IPS-18a (cell line): ENCODE measurements at regions not wholly inside any gene's neighbourhood (a gene's known extent, or its start where the extent isn't known, plus 50 kb on each side); places are given as distances from the start of the nearest gene placed in this dataset.

ENCODE experiments used
- H3K27ac ChIP-seq: one replicate; pipeline ENCODE4 v1.5.1; 2013; ENCODE audit warnings: low read length
- H3K27me3 ChIP-seq: one replicate; pipeline ENCODE4 v1.6.1; 2013; ENCODE audit warnings: mild to moderate bottlenecking, low read length; ENCODE audit not compliant: control insufficient read depth, insufficient read depth
- H3K36me3 ChIP-seq: one replicate; pipeline ENCODE4 v1.6.1; 2013; ENCODE audit warnings: low read depth, low read length; ENCODE audit not compliant: control insufficient read depth
- H3K4me1 ChIP-seq: one replicate; pipeline ENCODE4 v1.6.1; 2013; ENCODE audit warnings: low read depth, low read length; ENCODE audit not compliant: control insufficient read depth
- H3K4me3 ChIP-seq: one replicate; pipeline ENCODE4 v1.5.1; 2013; ENCODE audit warnings: low read length
- H3K9ac ChIP-seq: one replicate; pipeline ENCODE4 v1.6.1; 2013; ENCODE audit warnings: mild to moderate bottlenecking, low read length, moderate library complexity
- H3K9me3 ChIP-seq: one replicate; pipeline ENCODE4 v1.6.1; 2013; ENCODE audit warnings: low read depth, low read length; ENCODE audit not compliant: control insufficient read depth

DNA sequence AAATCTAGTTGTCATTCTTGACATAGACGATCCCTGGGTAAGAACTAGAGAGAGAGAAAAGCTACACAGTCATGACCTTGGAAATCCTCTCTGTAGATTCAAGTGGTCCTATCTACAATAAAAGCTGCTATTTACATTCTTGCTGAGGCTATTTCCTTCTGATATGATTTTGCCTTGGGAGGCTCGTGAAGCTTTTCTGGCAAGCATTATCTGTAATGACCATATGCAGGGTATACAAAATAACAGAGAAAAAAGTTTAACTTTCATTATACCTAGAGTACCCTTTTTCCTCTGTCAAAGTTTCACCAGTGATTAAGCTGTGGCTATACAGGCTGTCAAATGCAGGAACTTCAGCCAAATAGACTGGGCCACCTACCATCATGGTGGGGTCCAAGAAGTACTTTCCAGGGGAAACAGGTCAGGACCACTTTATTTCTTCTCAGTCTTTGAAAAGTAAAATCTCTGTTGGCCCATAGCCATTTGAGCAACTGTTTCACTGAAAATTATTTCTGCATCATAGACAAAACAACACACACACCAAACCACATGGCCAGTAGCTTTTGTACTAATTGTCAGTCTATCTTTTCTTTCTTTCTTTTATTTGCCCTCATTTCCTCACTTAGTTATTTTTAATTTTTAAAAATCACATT, 677.0 kb upstream of the ID4 start:
- no peak overlapping the region for H3K9ac ChIP-seq
- H3K4me3 ChIP-seq, result no peak overlapping the region
- H3K9me3 ChIP-seq, result no peaks in the 10 kb centered on the region
- no peaks in the 10 kb centered on the region for H3K27me3 ChIP-seq
- H3K4me1 ChIP-seq, result no peaks in the 10 kb centered on the region
- no peak overlapping the region for H3K27ac ChIP-seq
- no peaks in the 10 kb centered on the region for H3K36me3 ChIP-seq

DNA sequence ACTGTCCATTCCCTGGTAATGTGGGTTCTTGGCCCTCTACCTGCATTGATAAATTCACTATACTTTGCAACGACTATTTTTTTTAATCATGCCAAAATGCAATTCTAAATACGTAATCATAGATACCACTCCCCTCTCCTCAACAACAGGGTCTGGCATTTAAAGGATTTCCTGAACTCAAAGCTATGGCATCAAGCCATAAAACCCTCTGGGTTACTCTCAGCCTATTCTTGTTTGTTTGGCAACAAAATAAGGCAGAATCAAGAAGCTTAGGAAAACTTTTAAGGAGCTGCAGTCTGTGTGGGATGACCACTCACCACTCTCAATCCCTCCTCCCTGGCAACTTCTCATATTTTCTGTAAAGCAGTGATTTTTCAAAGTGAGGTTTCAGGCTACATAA, 669.9 kb upstream of the ID4 start:
- H3K27ac ChIP-seq, result no peak overlapping the region
- no peaks in the 10 kb centered on the region for H3K4me1 ChIP-seq
- H3K36me3 ChIP-seq, result no peaks in the 10 kb centered on the region
- H3K27me3 ChIP-seq, result no peaks in the 10 kb centered on the region
- no peaks in the 10 kb centered on the region for H3K9me3 ChIP-seq
- H3K4me3 ChIP-seq, result no peak overlapping the region
- H3K9ac ChIP-seq, result no peak overlapping the region

DNA sequence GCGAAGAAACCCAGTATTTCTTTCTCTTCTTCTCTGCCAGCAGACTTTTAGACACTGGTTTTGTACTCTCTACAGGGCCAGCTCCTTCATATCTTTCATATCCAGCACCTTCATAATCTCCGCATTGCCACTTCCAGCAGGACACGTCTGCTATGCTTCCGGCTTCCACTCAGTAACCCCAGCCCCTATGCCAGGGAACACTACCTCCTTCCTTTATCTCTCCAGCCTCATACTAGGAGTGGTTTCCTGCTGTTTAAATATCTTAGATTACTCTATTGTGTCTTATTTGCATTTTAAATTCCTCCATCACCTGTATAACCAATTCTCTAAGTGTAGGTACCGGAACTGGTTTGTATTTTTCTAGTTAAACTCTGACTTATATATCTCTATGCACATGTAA, 667.8 kb upstream of the ID4 start:
- no peaks in the 10 kb centered on the region for H3K27me3 ChIP-seq

DNA sequence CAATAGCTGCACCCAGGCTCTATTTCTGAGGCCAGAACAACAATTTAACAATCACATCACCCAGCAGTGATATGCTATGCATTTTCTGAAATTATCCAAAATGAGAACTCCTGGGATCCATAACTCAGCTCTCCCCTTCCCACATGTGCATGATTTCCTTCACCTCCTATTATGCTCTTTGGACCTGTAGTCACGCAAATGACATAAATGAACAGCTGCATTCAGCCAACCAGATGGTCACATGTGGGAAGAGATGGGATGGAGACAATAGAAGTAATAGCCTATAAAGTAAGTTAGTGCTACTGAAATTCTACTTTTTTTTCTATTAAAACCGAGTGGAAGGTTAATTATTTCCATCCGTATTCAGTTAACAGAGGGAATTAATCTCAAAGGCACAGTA, 662.1 kb upstream of the ID4 start:
- H3K4me3 ChIP-seq, result no peak overlapping the region
- no peaks in the 10 kb centered on the region for H3K36me3 ChIP-seq
- H3K9me3 ChIP-seq, result no peaks in the 10 kb centered on the region
- H3K9ac ChIP-seq, result no peak overlapping the region
- H3K27ac ChIP-seq, result no peak overlapping the region
- no peaks in the 10 kb centered on the region for H3K27me3 ChIP-seq
- H3K4me1 ChIP-seq, result no peaks in the 10 kb centered on the region

More for the DNA sequence above, 667.8 kb upstream of the ID4 start:
- H3K9ac ChIP-seq, result no peak overlapping the region
- no peak overlapping the region for H3K4me3 ChIP-seq
- no peak overlapping the region for H3K27ac ChIP-seq
- no peaks in the 10 kb centered on the region for H3K4me1 ChIP-seq
- no peaks in the 10 kb centered on the region for H3K36me3 ChIP-seq
- H3K9me3 ChIP-seq, result no peaks in the 10 kb centered on the region

DNA sequence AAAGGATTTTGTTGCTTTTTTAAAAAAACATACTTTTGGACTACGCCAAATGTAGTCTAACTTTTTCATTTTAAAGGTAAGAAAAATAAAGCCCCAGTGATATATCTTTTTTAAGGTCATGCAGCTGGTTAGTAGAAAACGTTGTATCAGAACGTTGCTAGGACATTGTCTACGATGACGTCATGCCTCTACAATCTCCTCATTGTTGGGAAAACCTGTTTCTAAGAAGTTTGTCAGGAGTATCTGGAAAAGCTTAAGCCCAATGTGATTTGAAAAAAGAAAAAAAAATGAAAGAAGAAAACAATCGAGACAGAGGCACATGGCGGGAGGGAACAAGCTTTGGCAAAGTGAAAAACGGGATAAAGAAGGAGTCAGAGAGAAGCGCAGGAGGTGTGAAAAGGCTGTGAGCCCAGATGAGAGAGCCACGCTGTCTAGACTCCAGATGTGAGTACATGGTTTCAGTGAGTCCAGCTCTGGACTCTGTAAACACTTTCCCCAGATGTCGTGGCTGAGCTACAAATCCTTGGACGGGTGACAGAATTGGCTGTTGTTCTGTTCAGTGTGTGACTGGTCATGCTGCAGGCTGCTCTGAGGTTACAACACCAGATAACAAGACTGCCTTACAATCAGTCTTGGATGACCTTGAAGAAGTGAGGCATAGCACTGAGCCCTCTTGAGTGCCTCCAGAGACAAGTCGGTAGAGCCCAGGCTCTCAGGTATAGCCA, 656.7 kb upstream of the ID4 start:
- Histone ChIP-seq H3K27ac (no peak overlapping the region), H3K4me1 (no peaks in the 10 kb centered on the region), H3K36me3 (no peaks in the 10 kb centered on the region), H3K4me3 (no peak overlapping the region), H3K27me3 (no peaks in the 10 kb centered on the region), H3K9ac (no peak overlapping the region), H3K9me3 (no peaks in the 10 kb centered on the region)

DNA sequence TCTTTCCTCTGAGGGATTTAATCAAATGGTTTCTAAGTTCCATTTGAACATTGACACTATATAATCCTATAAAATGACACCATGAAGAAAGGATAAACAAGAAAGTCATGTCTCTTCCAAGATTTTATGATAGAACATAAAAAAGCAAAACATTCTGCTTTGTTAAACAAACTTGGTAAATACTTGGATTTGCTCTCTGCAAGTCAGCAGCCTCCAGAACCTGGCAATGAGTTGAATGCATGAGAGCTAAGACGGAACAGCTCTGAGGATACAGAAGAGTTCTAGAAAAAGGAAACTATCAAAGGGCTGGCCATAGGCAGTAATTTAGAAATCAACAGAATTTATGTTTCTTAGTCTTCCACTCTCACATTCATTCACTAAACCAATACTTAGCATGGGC, 656.0 kb upstream of the ID4 start:
- Histone ChIP-seq H3K9me3 (no peaks in the 10 kb centered on the region), H3K27me3 (no peaks in the 10 kb centered on the region), H3K4me3 (no peak overlapping the region), H3K27ac (no peak overlapping the region), H3K9ac (no peak overlapping the region), H3K36me3 (no peaks in the 10 kb centered on the region), H3K4me1 (no peaks in the 10 kb centered on the region)

DNA sequence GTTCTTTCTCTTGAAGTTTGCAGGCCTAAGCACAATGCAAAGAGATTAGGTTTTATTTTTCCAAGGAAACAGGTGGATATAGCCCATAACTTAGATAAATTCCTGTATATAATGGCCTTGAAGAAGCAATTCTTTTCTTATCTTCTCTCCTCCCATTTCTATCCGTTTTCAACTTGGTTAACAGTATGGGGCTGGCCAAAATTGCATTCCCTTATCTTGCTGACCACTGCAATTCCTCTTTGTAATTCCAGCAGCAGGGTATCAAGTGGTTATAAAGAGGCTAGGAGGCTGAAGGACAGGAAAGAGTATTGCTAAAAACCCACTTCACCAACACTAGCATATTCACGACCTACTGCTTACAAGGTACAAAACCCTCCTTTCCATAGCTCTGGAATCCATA, 643.5 kb upstream of the ID4 start:
- Histone ChIP-seq H3K4me1 (peaks cover 9% of the 10 kb centered on the region), H3K27ac (no peak overlapping the region), H3K4me3 (no peak overlapping the region), H3K36me3 (no peaks in the 10 kb centered on the region), H3K9ac (no peak overlapping the region), H3K27me3 (no peaks in the 10 kb centered on the region), H3K9me3 (no peaks in the 10 kb centered on the region)

DNA sequence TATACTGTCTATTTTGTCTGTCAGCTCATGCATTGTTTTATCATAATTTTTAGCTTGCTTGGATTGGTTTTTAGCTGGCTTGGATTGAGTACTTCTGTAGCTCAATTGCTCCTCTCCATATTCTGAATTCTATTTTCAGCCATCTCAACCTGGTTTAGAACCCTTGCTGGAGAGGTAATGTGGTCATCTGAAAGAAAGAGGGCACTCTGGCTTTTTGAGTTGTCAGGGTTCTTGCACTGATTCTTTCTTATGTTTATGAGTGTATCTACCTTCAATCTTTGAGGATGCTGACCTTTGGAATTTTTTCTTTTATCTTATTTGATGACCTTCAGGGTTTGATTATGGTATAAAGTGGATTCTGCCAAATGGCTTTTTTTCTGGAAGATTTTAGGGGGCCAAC, 632.7 kb upstream of the ID4 start:
- H3K9me3 ChIP-seq, result no peaks in the 10 kb centered on the region
- H3K27me3 ChIP-seq, result no peaks in the 10 kb centered on the region
- no peaks in the 10 kb centered on the region for H3K4me1 ChIP-seq
- H3K4me3 ChIP-seq, result no peak overlapping the region
- no peak overlapping the region for H3K27ac ChIP-seq
- H3K36me3 ChIP-seq, result no peaks in the 10 kb centered on the region
- no peak overlapping the region for H3K9ac ChIP-seq

DNA sequence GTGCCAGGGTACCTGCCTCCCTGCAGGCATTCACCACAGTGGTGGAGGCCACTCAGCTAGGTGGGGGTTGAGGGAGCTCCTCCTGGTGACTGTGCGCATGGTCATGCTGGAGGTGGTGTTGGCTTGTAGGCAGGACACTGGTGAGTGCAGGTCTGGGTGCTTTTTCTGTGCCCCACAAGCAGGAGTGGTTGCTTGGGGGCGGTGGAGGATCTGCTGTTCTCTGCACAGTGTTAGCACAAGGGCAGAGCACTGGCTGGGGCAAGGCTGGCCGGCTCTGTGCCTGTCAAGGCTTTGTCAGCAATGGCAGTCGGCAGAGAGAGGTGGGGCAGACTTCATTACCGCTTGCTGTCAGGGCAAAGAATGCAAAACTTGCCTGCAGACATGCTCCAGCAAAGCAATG, 632.1 kb upstream of the ID4 start:
- Histone ChIP-seq H3K9ac (no peak overlapping the region), H3K27ac (no peak overlapping the region), H3K36me3 (no peaks in the 10 kb centered on the region), H3K4me3 (no peak overlapping the region), H3K27me3 (no peaks in the 10 kb centered on the region), H3K4me1 (no peaks in the 10 kb centered on the region), H3K9me3 (no peaks in the 10 kb centered on the region)

DNA sequence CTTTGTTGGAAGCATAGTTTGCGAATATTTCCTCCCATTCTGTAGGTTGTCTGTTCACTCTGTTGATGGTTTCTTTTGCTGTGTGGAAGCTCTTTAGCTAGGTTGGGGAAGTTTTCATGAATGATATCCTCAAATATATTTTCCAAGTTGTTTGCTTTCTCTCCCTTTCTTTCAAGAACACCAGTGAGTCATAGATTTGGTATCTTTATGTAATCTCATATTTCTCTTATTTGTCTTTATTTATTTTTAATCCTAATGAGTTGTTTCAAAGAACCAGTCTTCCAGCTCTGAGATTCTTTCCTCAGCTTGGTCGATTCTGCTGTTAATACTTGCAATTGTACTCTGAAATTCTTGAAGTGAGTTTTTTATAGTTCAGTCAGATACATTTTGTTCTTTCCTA, 628.0 kb upstream of the ID4 start:
- no peaks in the 10 kb centered on the region for H3K4me1 ChIP-seq
- no peak overlapping the region for H3K9ac ChIP-seq
- H3K27ac ChIP-seq, result no peak overlapping the region
- H3K4me3 ChIP-seq, result no peak overlapping the region
- H3K27me3 ChIP-seq, result no peaks in the 10 kb centered on the region
- no peaks in the 10 kb centered on the region for H3K36me3 ChIP-seq
- no peaks in the 10 kb centered on the region for H3K9me3 ChIP-seq

DNA sequence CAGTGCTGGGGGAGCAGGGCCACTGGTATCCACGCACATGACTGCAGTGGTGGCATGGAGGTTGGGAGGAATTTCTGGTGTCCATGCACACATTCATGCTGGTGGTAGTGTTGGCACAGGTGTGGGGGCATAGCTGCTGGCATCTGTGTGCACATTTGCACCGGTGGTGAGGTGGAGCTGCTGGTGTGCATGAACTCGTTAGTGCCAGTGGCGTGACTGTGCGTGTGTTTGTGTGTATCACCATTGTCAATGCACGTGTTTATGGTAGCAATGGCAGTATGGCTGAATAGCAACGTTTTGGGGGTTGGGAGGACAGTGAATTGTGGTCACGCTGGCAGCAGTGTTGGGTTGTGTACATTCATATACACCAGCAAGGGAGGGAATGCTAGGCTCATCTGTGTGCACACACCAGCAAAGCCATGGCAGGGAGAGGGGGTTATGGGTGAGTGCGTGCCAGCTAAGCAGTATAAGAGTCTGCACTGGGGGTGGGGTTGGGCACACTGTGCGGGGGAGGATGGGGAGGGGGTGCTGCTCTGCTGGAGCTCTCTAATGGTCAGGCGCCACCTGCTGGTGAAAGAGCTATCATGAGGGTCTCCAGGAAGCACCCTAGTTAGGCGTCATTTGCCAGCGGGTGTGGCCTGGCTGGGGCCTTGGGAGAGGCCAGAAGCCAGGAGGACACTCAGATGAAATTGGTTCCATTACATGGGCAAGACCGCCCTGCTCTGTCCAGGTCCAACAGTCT, 626.1 kb upstream of the ID4 start:
- Histone ChIP-seq H3K4me1 (no peaks in the 10 kb centered on the region), H3K36me3 (no peaks in the 10 kb centered on the region)

More for the DNA sequence above, 626.1 kb upstream of the ID4 start:
- Histone ChIP-seq H3K27ac (no peak overlapping the region), H3K27me3 (no peaks in the 10 kb centered on the region), H3K4me3 (no peak overlapping the region), H3K9me3 (no peaks in the 10 kb centered on the region), H3K9ac (no peak overlapping the region)
